NCI-H748 (cell line): ENCODE measurements at regions not wholly inside any gene's neighbourhood (a gene's known extent, or its start where the extent isn't known, plus 50 kb on each side); places are given as distances from the start of the nearest gene placed in this dataset.

Source experiments
- DNase-seq: peaks from one replicate; lab custom pipeline; 2025; ENCODE audit not compliant: unreplicated experiment; lab: John Stamatoyannopoulos, UW

- DNase-seq, result no peak
These were observed 201.4 kb downstream of the KIF26A start for GRCh38 chr14:104339829-104340228.

DNA sequence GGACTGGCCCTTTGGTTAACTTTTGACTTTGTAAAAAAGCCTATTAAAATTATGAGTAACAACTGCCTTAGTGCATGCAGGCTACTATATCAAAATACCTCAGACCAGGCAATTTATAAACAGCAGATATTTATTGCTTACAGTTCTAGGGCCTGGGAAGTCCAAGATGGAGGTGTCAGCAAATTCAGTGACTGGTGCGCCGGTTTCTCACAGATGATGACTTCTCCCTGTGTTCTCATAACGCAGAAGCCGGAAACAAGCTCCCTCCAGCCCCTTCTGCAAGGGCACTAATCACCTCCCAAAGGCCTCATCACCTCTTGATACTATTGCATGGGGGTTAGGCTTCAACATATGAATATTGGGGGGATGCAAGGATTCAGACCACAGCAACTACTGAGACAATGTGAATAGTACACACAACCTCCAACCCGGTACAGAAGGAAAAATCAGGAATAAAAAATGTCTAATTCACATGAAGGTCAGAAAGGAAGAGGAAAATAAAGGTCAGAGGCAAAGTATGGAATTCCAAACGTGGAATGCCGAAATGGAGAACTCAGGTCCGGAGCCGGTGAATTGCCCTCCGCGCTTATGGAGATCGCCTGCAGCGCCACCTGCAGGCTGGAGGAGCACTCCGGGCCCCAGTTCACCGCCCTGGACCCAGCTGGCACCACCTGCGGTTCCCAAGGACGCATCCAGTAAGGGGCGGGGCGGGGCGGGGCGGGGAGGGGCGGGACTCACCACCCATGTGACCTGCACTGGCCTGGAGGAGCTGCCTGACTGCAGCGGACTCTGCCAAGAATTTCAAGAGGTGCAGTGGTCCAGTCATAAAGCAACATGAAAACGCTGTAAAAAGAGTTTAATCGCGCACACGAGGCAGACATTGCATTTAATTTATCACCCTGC is 203.4 kb downstream of the KIF26A start:
- DNase-seq, result no peak

DNA sequence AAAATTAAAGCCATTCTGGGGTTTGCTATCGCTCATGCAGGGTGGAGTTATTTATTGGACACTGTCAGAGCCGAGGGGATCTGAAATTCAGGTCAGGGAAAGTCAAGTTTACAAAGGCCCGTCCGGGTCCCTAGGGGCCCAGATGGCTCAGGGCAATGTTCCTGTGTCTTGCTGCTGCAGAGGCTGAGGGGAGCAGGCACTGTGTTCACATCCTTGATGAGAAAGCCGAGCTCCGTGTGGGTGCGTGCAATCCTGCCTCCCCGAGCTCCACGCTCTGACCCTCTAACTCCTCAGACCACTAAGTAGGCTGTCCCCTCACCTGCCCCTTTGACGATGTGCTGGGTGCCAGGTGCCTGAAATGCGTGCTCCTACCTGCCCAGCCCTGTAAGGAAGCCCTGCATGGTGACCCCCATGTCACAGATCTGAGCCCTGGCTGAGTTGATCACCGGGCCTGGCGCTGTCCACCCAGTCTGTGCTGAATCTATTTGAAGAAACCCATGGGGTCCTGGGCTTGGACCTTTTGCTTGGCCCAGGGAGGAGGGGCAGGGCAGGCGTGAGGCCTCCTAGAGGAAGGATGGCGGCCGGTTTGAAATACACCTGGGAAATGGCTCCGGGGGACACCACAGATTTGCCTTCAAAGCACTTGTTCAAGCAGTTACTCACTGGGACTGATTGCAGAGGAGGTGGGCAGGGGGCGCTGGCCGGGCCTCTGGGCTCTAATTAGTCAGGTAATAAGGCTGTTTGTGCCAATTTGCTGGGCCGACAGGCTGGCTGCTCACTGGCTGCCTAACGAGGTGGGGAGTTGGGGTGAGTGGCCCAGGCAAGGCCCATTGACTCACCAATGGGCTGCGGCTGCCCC is 204.3 kb downstream of the KIF26A start:
- DNase-seq, result no peak

- no peak for DNase-seq
These were observed 204.9 kb downstream of the KIF26A start for GRCh38 chr14:104343294-104343625.

GRCh38 chr14:104343690-104344640 is 205.6 kb downstream of the KIF26A start:
- peak; percentile 53 for DNase-seq

DNA sequence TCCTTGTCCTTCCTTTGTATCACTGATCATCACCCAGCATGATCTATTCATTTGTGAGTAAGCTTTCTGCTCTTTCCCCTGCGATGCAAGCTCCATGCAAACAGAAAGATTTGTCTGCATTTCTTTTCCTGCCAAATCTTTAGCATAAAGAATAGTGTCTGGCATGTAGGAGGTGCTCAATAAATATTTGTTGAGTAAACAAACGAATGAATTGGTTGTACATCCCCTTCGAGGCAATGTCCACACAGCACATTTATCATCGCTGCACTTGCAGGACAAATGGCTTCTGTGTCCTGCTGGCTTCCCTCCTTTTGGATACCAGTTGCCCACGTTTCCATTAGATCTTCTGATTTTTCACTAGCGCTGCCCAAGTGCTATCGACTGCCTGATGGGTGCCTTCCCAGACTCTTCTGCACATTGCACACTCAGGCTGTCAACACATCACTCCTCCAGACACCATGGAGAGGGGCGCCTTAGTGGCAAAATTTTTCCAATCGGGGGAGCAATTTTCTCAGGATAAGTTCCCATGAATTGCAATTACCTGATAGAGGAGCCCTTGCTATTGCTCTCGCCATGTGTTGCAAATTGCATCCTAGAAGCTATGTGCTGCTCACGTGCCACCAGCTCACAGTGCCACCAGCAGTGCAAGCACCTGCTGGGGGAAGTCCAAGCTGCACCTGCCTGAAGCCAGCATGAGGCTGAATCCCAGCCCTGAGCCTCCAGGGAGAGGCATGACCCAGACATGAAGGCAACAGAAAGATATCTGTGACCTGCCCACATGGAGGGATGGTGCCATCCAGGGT is 206.6 kb downstream of the KIF26A start:
- DNase-seq, result peak; percentile 94

GRCh38 chr14:104345621-104346462 is 207.5 kb downstream of the KIF26A start:
- DNase-seq, result no peak

GRCh38 chr14:104346608-104347007 is 208.2 kb downstream of the KIF26A start:
- DNase-seq, result no peak

DNA sequence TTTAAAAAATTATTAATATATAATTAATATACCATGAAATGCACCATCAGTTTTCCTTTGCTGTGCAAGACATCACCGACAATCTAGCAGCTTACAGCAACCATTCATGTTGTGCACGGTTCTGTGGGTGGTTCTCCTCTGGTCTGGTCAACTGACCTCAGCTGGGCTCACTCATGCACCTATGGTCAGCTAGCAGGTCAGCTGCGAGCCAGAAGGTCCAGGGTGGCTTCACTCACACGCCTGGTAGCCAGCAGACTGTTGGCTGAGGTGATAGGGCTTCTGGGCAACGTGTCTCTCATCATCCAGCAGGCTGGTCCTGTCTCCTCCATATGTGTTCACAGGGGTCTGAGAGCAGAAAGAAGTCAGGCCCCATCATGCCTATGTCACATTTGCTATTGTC is 210.4 kb downstream of the KIF26A start:
- no peak for DNase-seq

GRCh38 chr14:104349950-104350349 is 211.6 kb downstream of the KIF26A start:
- DNase-seq, result no peak

GRCh38 chr14:104350463-104351185 is 212.2 kb downstream of the KIF26A start:
- DNase-seq, result no peak

DNA sequence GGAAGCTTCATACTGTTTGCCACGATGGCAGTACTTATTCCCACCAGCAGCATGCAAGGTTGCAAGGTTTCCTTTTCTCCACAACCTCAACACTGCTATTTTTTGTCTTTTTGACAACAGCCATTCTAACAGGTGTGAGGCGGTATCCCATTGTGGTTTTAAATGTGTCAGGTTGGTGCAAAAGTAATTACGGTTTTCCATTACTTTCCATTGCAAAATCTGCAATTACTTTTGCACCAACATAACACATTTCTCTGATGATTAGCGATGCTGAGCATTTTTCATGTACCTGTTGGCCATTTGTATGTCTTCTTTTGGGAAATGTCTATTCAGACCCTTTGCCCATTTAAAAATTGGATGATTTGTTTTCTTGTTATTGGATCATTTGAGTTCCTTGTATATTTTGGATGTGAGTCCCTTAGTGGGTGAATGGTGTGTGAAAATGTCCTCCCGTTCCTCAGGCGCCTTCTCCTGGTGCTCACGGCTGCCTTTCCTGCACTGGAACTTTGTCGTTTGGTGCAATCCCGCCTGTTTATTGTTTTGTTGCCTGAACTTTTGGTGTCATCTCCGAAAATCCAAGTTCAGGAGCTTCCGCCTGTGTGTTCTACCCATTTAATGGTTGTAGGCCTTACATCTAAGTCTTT is 213.6 kb downstream of the KIF26A start:
- DNase-seq, result no peak

- DNase-seq, result no peak
These were observed 214.3 kb downstream of the KIF26A start for GRCh38 chr14:104352493-104353220.

GRCh38 chr14:104353221-104353920 is 215.0 kb downstream of the KIF26A start:
- DNase-seq, result no peak

DNA sequence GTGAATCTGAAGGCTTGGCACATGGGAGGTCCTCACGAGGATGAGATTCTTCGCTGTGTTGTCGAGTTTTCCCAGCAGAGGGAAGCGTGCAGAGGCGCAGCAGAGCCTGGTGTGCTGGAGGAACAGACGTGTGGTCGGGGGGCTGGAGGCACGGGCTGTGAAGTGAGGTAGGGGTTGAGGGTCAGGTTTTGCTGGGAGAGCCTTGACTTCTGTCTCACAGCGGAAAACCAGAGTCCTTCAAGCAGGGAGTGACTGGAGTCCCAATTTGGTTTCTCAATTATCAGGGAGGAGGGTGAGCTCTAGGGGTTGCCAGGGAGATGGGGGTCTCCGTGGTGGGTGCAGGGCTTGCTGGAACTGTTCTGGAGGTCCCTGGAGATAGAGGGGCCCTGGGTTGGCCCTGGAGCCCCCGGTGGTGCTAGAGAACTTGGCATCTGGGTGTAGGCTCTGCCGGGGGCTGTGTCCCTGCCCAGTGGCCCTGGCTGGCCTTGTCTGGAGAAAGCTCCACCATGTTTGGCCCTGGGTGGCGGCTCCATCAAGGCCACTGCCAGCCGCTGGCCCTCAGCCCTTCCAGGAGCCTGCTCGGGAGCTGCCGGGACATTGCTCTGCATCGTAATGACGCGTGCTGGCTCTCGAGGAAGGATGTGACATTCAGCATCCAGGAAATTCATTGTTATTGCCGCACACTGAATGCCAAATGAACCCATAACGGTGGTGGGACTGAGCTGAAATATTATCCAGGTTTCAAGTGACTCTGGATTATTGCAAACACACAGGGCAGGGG is 215.7 kb downstream of the KIF26A start:
- no peak for DNase-seq
